Activated T-cell treated with anti-CD3 and anti-CD28 coated beads, Interleukin-2, amount 50 U/mL, for 24 hours (primary cell): ENCODE measurements at regions not wholly inside any gene's neighbourhood (a gene's known extent, or its start where the extent isn't known, plus 50 kb on each side); places are given as distances from the start of the nearest gene placed in this dataset.
A peak's percentile ranks its signal among the peaks of the same experiment; 100 is the strongest.

ENCODE experiments used
- DNase-seq: peaks from one replicate; pipeline ENCODE4 v3.0.0-alpha.2; 2020
- H3K27ac Mint-ChIP-seq: 2 replicates; pipeline ENCODE4 v1.8.0; 2020; ENCODE audit warnings: mild to moderate bottlenecking, mixed read lengths
- H3K27me3 Mint-ChIP-seq: 2 replicates; pipeline ENCODE4 v1.8.0; 2020; ENCODE audit warnings: mixed read lengths
- H3K36me3 Mint-ChIP-seq: 2 replicates; pipeline ENCODE4 v1.8.0; 2020; ENCODE audit warnings: low read depth, mixed read lengths
- H3K4me1 Mint-ChIP-seq: 2 replicates; pipeline ENCODE4 v1.8.0; 2020; ENCODE audit warnings: low read depth, mixed read lengths
- H3K4me3 Mint-ChIP-seq: 2 replicates; pipeline ENCODE4 v1.8.0; 2020; ENCODE audit warnings: mild to moderate bottlenecking, moderate library complexity, mixed read lengths
- H3K9me3 Mint-ChIP-seq: 2 replicates; pipeline ENCODE4 v1.8.0; 2020; ENCODE audit warnings: mixed read lengths

GRCh38 chr12:4037747-4038312 lies 164.6 kb upstream of the PARP11 start:
- no peaks in the 10 kb centered on the region for H3K27me3 Mint-ChIP-seq
- H3K4me1 Mint-ChIP-seq, result peaks cover 2% of the 10 kb centered on the region
- no peaks in the 10 kb centered on the region for H3K9me3 Mint-ChIP-seq
- no peak overlapping the region for H3K4me3 Mint-ChIP-seq
- no peak overlapping the region for H3K27ac Mint-ChIP-seq
- no peak for DNase-seq
- H3K36me3 Mint-ChIP-seq, result no peaks in the 10 kb centered on the region

GRCh38 chr12:4036671-4037271 lies 163.6 kb upstream of the PARP11 start:
- Mint-ChIP-seq H3K36me3 (no peaks in the 10 kb centered on the region), H3K4me3 (no peak overlapping the region), H3K27me3 (no peaks in the 10 kb centered on the region), H3K9me3 (no peaks in the 10 kb centered on the region), H3K4me1 (peaks cover 8% of the 10 kb centered on the region), H3K27ac (no peak overlapping the region)
- DNase-seq, result no peak

DNA sequence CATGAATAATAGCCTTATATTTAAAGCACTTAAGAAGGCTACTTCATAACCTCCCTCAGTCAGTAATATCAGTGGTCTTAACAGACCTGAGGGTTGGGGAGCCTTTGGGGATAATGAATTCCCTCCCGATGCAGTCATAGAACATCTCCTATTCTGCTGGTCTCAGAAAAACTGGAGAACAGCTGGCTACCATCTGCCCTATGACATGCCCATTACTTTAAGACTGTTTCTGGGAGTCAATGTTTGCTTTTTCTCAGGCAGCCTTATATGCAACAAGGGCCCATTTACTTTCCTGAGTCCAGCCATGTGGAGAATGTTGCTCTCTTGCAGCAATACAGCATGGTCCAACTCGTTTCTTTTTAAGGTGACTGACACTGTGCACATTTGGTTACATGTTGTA lies 161.7 kb upstream of the PARP11 start:
- no peak for DNase-seq
- H3K4me3 Mint-ChIP-seq, result no peak overlapping the region
- no peaks in the 10 kb centered on the region for H3K9me3 Mint-ChIP-seq
- peaks cover 16% of the 10 kb centered on the region for H3K4me1 Mint-ChIP-seq
- no peak overlapping the region for H3K27ac Mint-ChIP-seq
- H3K27me3 Mint-ChIP-seq, result no peaks in the 10 kb centered on the region
- H3K36me3 Mint-ChIP-seq, result no peaks in the 10 kb centered on the region

DNA sequence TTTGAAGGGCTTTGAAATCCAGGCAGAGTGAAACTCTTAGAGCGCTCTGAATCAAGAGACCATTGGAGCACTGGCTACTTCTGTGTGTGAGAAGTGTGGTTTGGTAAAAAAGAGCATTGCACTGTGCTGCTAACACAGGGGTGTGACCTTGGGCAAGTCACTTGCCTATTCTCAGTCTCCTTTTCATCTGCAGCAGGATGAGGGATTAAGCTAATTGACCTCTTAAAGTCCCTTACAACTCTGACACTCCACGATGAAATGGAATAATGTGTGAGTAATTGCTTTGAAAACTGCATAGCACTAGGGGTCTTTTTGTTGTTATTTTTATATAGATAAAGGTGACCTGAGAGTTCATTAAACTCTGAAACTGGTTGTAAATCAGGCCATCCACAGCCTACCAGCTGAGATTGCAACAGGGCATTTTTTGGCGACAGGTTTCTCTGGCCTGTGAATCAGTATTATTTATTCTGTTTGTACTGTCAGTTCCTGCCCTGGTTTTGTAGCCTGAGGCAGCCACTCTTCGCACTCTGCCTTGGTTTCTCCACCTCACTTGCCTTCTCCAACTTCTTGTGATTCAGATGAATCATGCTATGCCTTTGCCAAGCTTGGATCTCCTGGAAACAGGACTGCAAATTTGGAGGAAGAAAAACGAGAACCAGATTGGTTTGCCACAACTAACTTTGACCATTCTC lies 159.9 kb upstream of the PARP11 start:
- no peak for DNase-seq
- H3K9me3 Mint-ChIP-seq, result no peaks in the 10 kb centered on the region
- H3K4me3 Mint-ChIP-seq, result no peak overlapping the region
- no peaks in the 10 kb centered on the region for H3K36me3 Mint-ChIP-seq
- H3K27me3 Mint-ChIP-seq, result no peaks in the 10 kb centered on the region
- no peak overlapping the region for H3K27ac Mint-ChIP-seq
- H3K4me1 Mint-ChIP-seq, result peaks cover 24% of the 10 kb centered on the region

- Mint-ChIP-seq H3K9me3 (no peaks in the 10 kb centered on the region), H3K4me3 (peak overlapping the region; percentile 44), H3K27ac (peak overlapping the region; percentile 55), H3K27me3 (no peaks in the 10 kb centered on the region), H3K36me3 (no peaks in the 10 kb centered on the region), H3K4me1 (peaks cover 37% of the 10 kb centered on the region)
- no peak for DNase-seq
Observed at GRCh38 chr12:4031703-4032291, 158.6 kb upstream of the PARP11 start.

GRCh38 chr12:4030929-4031702 lies 157.9 kb upstream of the PARP11 start:
- peak; percentile 87 for DNase-seq
- Mint-ChIP-seq H3K27me3 (no peaks in the 10 kb centered on the region), H3K9me3 (no peaks in the 10 kb centered on the region), H3K4me1 (peaks cover 43% of the 10 kb centered on the region), H3K36me3 (no peaks in the 10 kb centered on the region), H3K27ac (peak overlapping the region; percentile 45), H3K4me3 (peak overlapping the region; percentile 57)

GRCh38 chr12:4027412-4027811 lies 154.2 kb upstream of the PARP11 start:
- Mint-ChIP-seq H3K36me3 (no peaks in the 10 kb centered on the region), H3K4me3 (peak overlapping the region; percentile 46), H3K27me3 (no peaks in the 10 kb centered on the region), H3K4me1 (peaks cover 50% of the 10 kb centered on the region), H3K9me3 (no peaks in the 10 kb centered on the region), H3K27ac (peak overlapping the region; percentile 84)
- DNase-seq, result peak; percentile 74

- no peaks in the 10 kb centered on the region for H3K9me3 Mint-ChIP-seq
- peaks cover 43% of the 10 kb centered on the region for H3K4me1 Mint-ChIP-seq
- no peak overlapping the region for H3K4me3 Mint-ChIP-seq
- DNase-seq, result no peak
- H3K27ac Mint-ChIP-seq, result no peak overlapping the region
- no peaks in the 10 kb centered on the region for H3K36me3 Mint-ChIP-seq
- no peaks in the 10 kb centered on the region for H3K27me3 Mint-ChIP-seq
Observed at GRCh38 chr12:4026517-4026916, 153.3 kb upstream of the PARP11 start.

DNA sequence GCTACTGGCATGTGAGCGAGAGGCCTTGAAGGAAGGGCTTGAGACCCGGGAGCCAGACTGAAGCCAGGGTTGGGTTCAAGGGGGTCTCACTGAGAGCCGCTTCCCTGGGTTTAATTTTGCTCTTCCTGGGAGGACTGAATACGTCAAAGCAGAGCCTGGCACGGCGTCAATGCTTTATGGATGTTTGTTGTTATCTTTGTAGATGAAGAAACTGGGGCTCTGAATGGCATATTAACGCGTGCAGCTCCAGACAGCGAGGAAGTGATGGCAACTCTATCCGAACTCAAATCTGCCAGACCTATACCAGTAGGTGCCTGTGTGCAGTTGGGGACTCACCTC lies 152.8 kb upstream of the PARP11 start:
- no peak overlapping the region for H3K4me3 Mint-ChIP-seq
- H3K27me3 Mint-ChIP-seq, result no peaks in the 10 kb centered on the region
- no peaks in the 10 kb centered on the region for H3K9me3 Mint-ChIP-seq
- no peak for DNase-seq
- no peak overlapping the region for H3K27ac Mint-ChIP-seq
- no peaks in the 10 kb centered on the region for H3K36me3 Mint-ChIP-seq
- H3K4me1 Mint-ChIP-seq, result peaks cover 43% of the 10 kb centered on the region

DNA sequence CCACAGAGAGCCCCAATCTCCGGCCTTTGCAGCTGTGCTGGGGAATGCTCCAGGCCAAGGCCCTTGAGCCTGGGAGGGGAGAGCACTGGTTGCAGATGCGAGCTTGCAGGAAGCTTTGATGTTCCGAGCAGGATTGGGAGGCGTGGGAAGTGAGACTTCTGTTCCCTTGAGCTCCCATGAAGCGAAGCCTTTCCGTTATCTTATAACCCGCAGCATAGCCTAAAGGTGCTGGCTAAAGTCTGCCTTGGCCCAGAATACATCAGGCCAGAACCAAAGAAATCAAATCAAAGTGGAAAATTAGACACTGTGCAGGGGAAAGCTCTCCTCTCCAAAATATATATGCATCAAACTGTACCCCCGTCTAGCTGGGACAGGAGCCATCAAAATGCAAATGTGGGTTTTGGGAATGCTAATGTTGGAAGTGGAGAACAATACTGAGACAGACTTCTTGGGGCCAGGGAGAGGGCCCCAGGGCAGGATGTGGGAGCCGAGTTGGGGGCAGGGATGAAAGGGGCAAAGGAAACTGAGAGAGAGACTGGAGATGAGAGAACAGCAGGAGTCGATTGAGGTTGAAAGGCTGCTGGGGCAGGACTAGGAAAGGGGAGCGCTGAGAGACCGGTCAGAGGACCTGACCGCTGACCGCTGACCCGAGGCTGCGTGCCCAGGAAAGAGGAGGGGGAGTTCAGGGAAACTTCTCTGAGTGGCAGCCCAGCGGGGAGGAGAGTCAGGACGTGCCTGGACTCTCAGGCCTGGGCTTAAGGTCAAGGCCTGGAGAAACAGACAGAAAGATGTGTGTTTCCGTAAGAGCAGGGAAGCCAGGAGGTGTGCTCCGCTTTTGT lies 152.2 kb upstream of the PARP11 start:
- Mint-ChIP-seq H3K4me1 (peaks cover 38% of the 10 kb centered on the region), H3K9me3 (no peaks in the 10 kb centered on the region), H3K27me3 (no peaks in the 10 kb centered on the region), H3K4me3 (no peak overlapping the region), H3K27ac (peak overlapping the region; percentile 48), H3K36me3 (no peaks in the 10 kb centered on the region)
- no peak for DNase-seq

GRCh38 chr12:4024701-4025100 lies 151.5 kb upstream of the PARP11 start:
- H3K36me3 Mint-ChIP-seq, result no peaks in the 10 kb centered on the region
- H3K27me3 Mint-ChIP-seq, result no peaks in the 10 kb centered on the region
- no peak overlapping the region for H3K27ac Mint-ChIP-seq
- H3K4me1 Mint-ChIP-seq, result peaks cover 33% of the 10 kb centered on the region
- H3K9me3 Mint-ChIP-seq, result no peaks in the 10 kb centered on the region
- no peak overlapping the region for H3K4me3 Mint-ChIP-seq
- no peak for DNase-seq

DNA sequence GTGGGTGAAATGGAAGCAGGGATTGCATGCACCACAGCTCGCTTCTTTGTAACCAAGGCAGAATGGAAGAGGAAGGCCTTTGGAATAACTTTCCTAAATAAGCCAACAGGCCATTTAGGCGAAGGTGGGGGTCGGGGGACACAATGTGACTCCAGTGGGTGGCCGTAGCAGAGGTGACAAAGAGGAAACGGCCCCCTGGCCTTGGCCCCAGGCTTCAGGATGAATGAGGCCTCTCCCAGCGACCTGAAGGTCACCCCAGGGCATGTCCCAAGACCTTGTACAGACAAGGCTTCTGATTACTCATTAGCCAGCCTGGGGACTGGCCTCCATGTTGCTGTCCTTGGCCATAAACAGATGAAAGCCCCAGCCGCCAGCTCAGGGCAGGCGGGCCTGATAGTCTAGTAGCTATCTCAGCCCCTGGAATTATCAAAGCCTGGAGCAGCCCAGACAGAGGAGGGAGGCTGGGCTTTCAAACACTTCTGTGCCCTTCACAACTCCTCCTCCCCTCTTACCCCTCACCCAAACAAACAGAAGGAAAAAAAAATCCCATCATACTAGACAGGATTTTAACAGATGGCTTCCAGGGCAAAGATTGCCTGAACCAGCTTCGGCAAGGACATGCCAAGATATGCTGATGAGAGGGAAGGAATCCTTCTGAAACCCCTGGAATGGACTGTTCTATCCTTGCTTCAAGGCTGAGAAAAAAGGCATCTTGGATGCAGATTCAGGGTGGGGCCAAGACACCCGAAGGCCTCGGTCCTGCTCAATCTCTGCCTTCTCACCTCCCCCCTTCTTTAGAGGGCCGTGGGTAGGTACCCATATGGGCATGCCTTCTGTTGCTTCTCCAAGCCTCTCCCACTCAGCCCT lies 142.3 kb upstream of the PARP11 start:
- no peaks in the 10 kb centered on the region for H3K27me3 Mint-ChIP-seq
- H3K36me3 Mint-ChIP-seq, result no peaks in the 10 kb centered on the region
- no peaks in the 10 kb centered on the region for H3K4me1 Mint-ChIP-seq
- no peak for DNase-seq
- no peaks in the 10 kb centered on the region for H3K9me3 Mint-ChIP-seq
- no peak overlapping the region for H3K4me3 Mint-ChIP-seq
- H3K27ac Mint-ChIP-seq, result no peak overlapping the region

DNA sequence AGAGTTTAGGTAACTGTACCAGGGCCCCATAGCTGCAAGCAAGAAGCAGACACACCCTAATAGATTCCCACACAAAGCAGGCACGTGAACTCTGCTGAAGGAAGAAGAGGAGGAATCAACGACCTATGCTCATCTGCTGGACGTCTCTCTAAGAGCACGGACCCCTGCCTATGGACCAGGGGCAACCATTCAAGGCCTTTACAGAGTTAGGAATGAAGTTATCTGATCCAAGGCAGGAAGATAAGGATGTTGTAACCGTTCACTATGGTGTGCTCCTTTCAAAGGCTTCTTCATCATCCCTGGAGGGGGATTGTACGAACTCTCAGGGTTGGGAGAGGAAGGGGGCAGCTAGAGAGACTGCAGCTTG lies 141.6 kb upstream of the PARP11 start:
- Mint-ChIP-seq H3K27me3 (no peaks in the 10 kb centered on the region), H3K36me3 (no peaks in the 10 kb centered on the region), H3K9me3 (no peaks in the 10 kb centered on the region), H3K4me3 (no peak overlapping the region), H3K27ac (no peak overlapping the region), H3K4me1 (no peaks in the 10 kb centered on the region)
- no peak for DNase-seq
